Neuronal stem cell (in vitro differentiated cells): ENCODE measurements at regions not wholly inside any gene's neighbourhood (a gene's known extent, or its start where the extent isn't known, plus 50 kb on each side); places are given as distances from the start of the nearest gene placed in this dataset.

Source experiments
- DNase-seq: peaks from one replicate; pipeline ENCODE4 v3.0.0-alpha.2; 2013; ENCODE audit warnings: low spot score
- H2AFZ ChIP-seq: one replicate; pipeline ENCODE4 v1.6.1; 2013; ENCODE audit warnings: mild to moderate bottlenecking, low read length, inconsistent platforms
- H2AK5ac ChIP-seq: 2 replicates; pipeline ENCODE4 v1.6.1; 2013; ENCODE audit warnings: low read depth, mild to moderate bottlenecking, inconsistent platforms, low read length, moderate library complexity, mixed read lengths
- H2BK120ac ChIP-seq: 2 replicates; pipeline ENCODE4 v1.6.1; 2013; ENCODE audit warnings: low read depth, mild to moderate bottlenecking, inconsistent platforms, low read length, moderate library complexity, mixed read lengths
- H2BK12ac ChIP-seq: one replicate; pipeline ENCODE4 v1.6.1; 2013; ENCODE audit warnings: low read length, inconsistent platforms
- H2BK15ac ChIP-seq: 2 replicates; pipeline ENCODE4 v1.6.1; 2013; ENCODE audit warnings: mild to moderate bottlenecking, low read length, inconsistent platforms, mixed read lengths
- H2BK5ac ChIP-seq: one replicate; pipeline ENCODE4 v1.6.1; 2013; ENCODE audit warnings: inconsistent platforms, mild to moderate bottlenecking, low read length, moderate library complexity
- H3K14ac ChIP-seq: one replicate; pipeline ENCODE4 v1.6.1; 2013; ENCODE audit warnings: low read length, inconsistent platforms
- H3K18ac ChIP-seq: 2 replicates; pipeline ENCODE4 v1.6.1; 2013; ENCODE audit warnings: low read length, inconsistent platforms
- H3K23ac ChIP-seq: 2 replicates; pipeline ENCODE4 v1.6.1; 2013; ENCODE audit warnings: low read depth, mild to moderate bottlenecking, mixed read lengths, low read length, inconsistent platforms; ENCODE audit not compliant: poor library complexity
- H3K27ac ChIP-seq: replicated peaks from 3 replicates; pipeline ENCODE4 v1.5.1; 2013; ENCODE audit warnings: low read length, inconsistent platforms
- H3K27me3 ChIP-seq, 3 experiments: 2 replicates each; pipeline ENCODE4 v1.6.1; 2013; ENCODE audit warnings: low read length in 3 of 3, mild to moderate bottlenecking in 2 of 3, inconsistent platforms in 1 of 3, low read depth in 1 of 3, mixed read lengths in 1 of 3, moderate library complexity in 1 of 3; ENCODE audit not compliant: control insufficient read depth in 3 of 3, insufficient read depth in 3 of 3
- H3K36me3 ChIP-seq, 2 donors: replicated peaks in 1 of 2; 2 replicates each; pipeline ENCODE4 v1.6.1; 2013; ENCODE audit warnings: low read length in 2 of 2; ENCODE audit not compliant: control insufficient read depth in 2 of 2, insufficient read depth in 2 of 2
- H3K4ac ChIP-seq: 2 replicates; pipeline ENCODE4 v1.6.1; 2013; ENCODE audit warnings: inconsistent platforms, mild to moderate bottlenecking, low read length, moderate library complexity
- H3K4me1 ChIP-seq, 2 donors: 1 replicate in 1 of 2; 2 replicates in 1 of 2; pipeline ENCODE4 v1.6.1; 2013; ENCODE audit warnings: low read length in 2 of 2, low read depth in 1 of 2; ENCODE audit not compliant: control insufficient read depth in 2 of 2, insufficient read depth in 1 of 2
- H3K4me2 ChIP-seq: one replicate; pipeline ENCODE4 v1.6.1; 2013; ENCODE audit warnings: mild to moderate bottlenecking, low read length, inconsistent platforms; ENCODE audit not compliant: insufficient read depth, poor library complexity, severe bottlenecking
- H3K4me3 ChIP-seq, 2 donors: 2 replicates each; pipeline ENCODE4 v1.5.1; 2013; ENCODE audit warnings: low read length in 2 of 2, mild to moderate bottlenecking in 2 of 2, inconsistent platforms in 1 of 2, moderate library complexity in 1 of 2
- H3K79me1 ChIP-seq: one replicate; pipeline ENCODE4 v1.6.1; 2013; ENCODE audit warnings: low read depth, mild to moderate bottlenecking, inconsistent platforms, low read length, moderate library complexity
- H3K9ac ChIP-seq: one replicate; pipeline ENCODE4 v1.6.1; 2013; ENCODE audit warnings: mild to moderate bottlenecking, low read depth, low read length, inconsistent platforms; ENCODE audit not compliant: poor library complexity
- H3K9me3 ChIP-seq, 2 donors: replicated peaks in 1 of 2; 2 replicates each; pipeline versions ENCODE3 to v1.6.1; 2013; ENCODE audit warnings: low read length in 2 of 2, mild to moderate bottlenecking in 2 of 2, inconsistent platforms in 1 of 2, low read depth in 1 of 2, mixed read lengths in 1 of 2, moderate library complexity in 1 of 2; ENCODE audit not compliant: control insufficient read depth in 2 of 2, insufficient read depth in 1 of 2
- H4K8ac ChIP-seq: one replicate; pipeline ENCODE4 v1.6.1; 2013; ENCODE audit warnings: low read depth, mild to moderate bottlenecking, inconsistent platforms, low read length, moderate library complexity
- H4K91ac ChIP-seq: one replicate; pipeline ENCODE4 v1.6.1; 2013; ENCODE audit warnings: low read length, low read depth, mild to moderate bottlenecking, inconsistent platforms; ENCODE audit not compliant: poor library complexity
- WGBS, 2 donors: extraction: QIAGEN DNeasy Blood & Tissue Kit; methylation state at CpG; one replicate each; pipeline ENCODE4 v1.1.7; 2013; ENCODE audit warnings: missing lambda C conversion rate in 2 of 2, mixed read lengths in 1 of 2; ENCODE audit not compliant: insufficient read length in 2 of 2, insufficient replicate concordance in 1 of 2; ENCODE audit errors: extremely low coverage in 2 of 2; 5-methylcytosine and 5-hydroxymethylcytosine counted together

DNA sequence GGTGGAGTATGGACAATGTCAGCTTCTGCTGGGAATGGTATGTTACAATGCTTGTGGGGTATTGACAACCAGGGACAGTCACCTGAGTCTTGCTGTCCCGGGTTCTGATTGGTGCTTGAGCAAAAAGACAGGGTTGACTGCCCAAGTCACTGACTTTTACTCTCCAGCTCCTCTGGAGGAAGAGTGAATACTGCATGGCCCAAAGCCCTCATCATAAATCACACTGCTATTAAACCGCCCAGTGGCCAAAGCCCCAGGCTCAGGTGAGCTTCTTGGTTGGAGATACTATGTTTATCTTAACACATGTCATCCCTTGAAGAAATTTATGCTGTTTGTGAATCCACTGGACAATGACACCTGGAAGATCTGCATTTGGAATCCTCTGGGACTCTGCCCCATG, 90.0 kb upstream of the IGFBP3 start:
- Histone ChIP-seq H3K4ac (no peak overlapping the region), H2AK5ac (no peak overlapping the region), H3K27me3 (no peaks in the 10 kb centered on the region), H2BK12ac (no peak overlapping the region), H3K4me1 (peaks cover 9 to 10% of the 10 kb centered on the region in 2 donors), H3K18ac (no peak overlapping the region), H3K27ac (no peak overlapping the region), H2AFZ (no peak overlapping the region), H2BK120ac (no peak overlapping the region), H2BK15ac (no peak overlapping the region), H4K91ac (no peak overlapping the region), H4K8ac (no peak overlapping the region), H3K23ac (no peak overlapping the region), H3K9me3 (peaks cover 0 to 12% of the 10 kb centered on the region in 2 donors), H3K79me1 (no peaks in the 10 kb centered on the region), H3K4me2 (no peak overlapping the region), H3K36me3 (no peaks in the 10 kb centered on the region), H3K4me3 (no peak overlapping the region), H3K9ac (no peak overlapping the region), H2BK5ac (no peak overlapping the region), H3K14ac (no peak overlapping the region)
- no CpG with 5 or more reads among the region's 2 CpGs for WGBS, 2 donors
- DNase-seq, result no peak

DNA sequence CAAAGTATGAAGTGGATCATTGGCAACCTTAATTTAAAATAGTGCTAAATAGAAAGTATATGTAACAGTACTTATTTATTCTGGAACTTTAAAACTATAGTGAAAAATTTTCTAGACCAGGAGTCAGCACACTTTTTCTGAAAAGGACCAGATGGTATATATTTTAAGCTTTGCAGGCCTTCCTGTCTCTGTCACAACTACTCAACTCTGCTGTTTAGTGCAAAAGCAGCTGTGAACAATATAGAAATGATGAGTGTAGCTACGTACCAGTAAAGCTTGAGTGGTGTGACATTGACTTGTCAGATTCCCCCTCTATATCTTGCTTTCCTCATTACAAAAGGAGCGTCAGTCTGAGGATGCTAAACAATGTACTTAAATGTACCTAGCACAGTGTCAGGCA, 88.1 kb upstream of the IGFBP3 start:
- Histone ChIP-seq H3K4ac (no peak overlapping the region), H3K27me3 (no peaks in the 10 kb centered on the region), H3K14ac (no peak overlapping the region), H3K4me2 (no peak overlapping the region), H2AK5ac (no peak overlapping the region), H3K18ac (no peak overlapping the region), H3K27ac (no peak overlapping the region), H4K8ac (no peak overlapping the region), H2BK12ac (no peak overlapping the region), H3K4me1 (peaks cover 0 to 2% of the 10 kb centered on the region in 2 donors), H2BK5ac (no peak overlapping the region), H4K91ac (no peak overlapping the region), H2AFZ (no peak overlapping the region), H3K4me3 (no peak overlapping the region), H3K36me3 (no peaks in the 10 kb centered on the region), H2BK15ac (no peak overlapping the region), H3K9me3 (peaks cover 0 to 12% of the 10 kb centered on the region in 2 donors), H3K23ac (no peak overlapping the region), H3K79me1 (no peaks in the 10 kb centered on the region), H2BK120ac (no peak overlapping the region), H3K9ac (no peak overlapping the region)
- WGBS, 2 donors, result no CpG with 5 or more reads among the region's 2 CpGs
- DNase-seq, result no peak

- Histone ChIP-seq H3K36me3 (no peaks in the 10 kb centered on the region), H4K8ac (no peak overlapping the region), H3K4me3 (no peak overlapping the region), H2BK120ac (no peak overlapping the region), H2BK12ac (no peak overlapping the region), H3K27ac (no peak overlapping the region), H2AFZ (no peak overlapping the region), H2BK5ac (no peak overlapping the region), H3K4me2 (no peak overlapping the region), H2AK5ac (no peak overlapping the region), H3K4ac (no peak overlapping the region), H3K27me3 (no peaks in the 10 kb centered on the region), H3K14ac (no peak overlapping the region), H2BK15ac (no peak overlapping the region), H3K9ac (no peak overlapping the region), H3K79me1 (no peaks in the 10 kb centered on the region), H3K23ac (no peak overlapping the region), H3K9me3 (peaks cover 0 to 12% of the 10 kb centered on the region in 2 donors), H3K4me1 (peaks cover 0 to 2% of the 10 kb centered on the region in 2 donors), H4K91ac (no peak overlapping the region), H3K18ac (no peak overlapping the region)
- no CpG with 5 or more reads among the region's 6 CpGs for WGBS, 2 donors
- DNase-seq, result no peak
These were observed 87.0 kb upstream of the IGFBP3 start for GRCh38 chr7:46007990-46008643.

- H3K4ac ChIP-seq, result no peak overlapping the region
- no peak for DNase-seq
- no peak overlapping the region for H4K8ac ChIP-seq
- H3K14ac ChIP-seq, result no peak overlapping the region
- no peak overlapping the region for H2BK5ac ChIP-seq
- no peak overlapping the region for H2BK12ac ChIP-seq
- H2BK120ac ChIP-seq, result no peak overlapping the region
- H3K23ac ChIP-seq, result no peak overlapping the region
- H3K18ac ChIP-seq, result no peak overlapping the region
- H3K27me3 ChIP-seq, result no peaks in the 10 kb centered on the region
- H2AFZ ChIP-seq, result no peak overlapping the region
- H4K91ac ChIP-seq, result no peak overlapping the region
- no peak overlapping the region for H2AK5ac ChIP-seq
- H3K27ac ChIP-seq, result no peak overlapping the region
- H3K36me3 ChIP-seq, result no peaks in the 10 kb centered on the region
- no peak overlapping the region for H3K9ac ChIP-seq
- no peak overlapping the region for H3K4me3 ChIP-seq
- peaks cover 0 to 2% of the 10 kb centered on the region in 2 donors for H3K4me1 ChIP-seq
- WGBS, 2 donors, result no CpG with 5 or more reads among the region's 2 CpGs
- H3K79me1 ChIP-seq, result no peaks in the 10 kb centered on the region
- H3K9me3 ChIP-seq, result peaks cover 2 to 12% of the 10 kb centered on the region in 2 donors
- no peak overlapping the region for H3K4me2 ChIP-seq
- no peak overlapping the region for H2BK15ac ChIP-seq
These were observed 86.1 kb upstream of the IGFBP3 start for GRCh38 chr7:46007194-46007593.
